Fibroblast of peridontal ligament (primary cell): ENCODE measurements at regions not wholly inside any gene's neighbourhood (a gene's known extent, or its start where the extent isn't known, plus 50 kb on each side); places are given as distances from the start of the nearest gene placed in this dataset.
A peak's percentile ranks its signal among the peaks of the same experiment; 100 is the strongest.
"Not testable (repeated sequence)": the region's sequence is repeated elsewhere in the genome, so short reads cannot be mapped to it uniquely, and the experiment has no call there.

ENCODE experiments used
- DNase-seq: peaks from one replicate; pipeline ENCODE4 v3.0.0-alpha.2; 2010; ENCODE audit errors: extremely low read depth

GRCh38 chr10:35263827-35264226, 72.5 kb upstream of the CCNY start:
- not testable (repeated sequence) for DNase-seq

- not testable (repeated sequence) for DNase-seq
Measured at GRCh38 chr10:35264636-35265035, 71.7 kb upstream of the CCNY start.

GRCh38 chr10:35265435-35265834, 70.9 kb upstream of the CCNY start:
- DNase-seq: no peak

- DNase-seq: no peak
Measured at GRCh38 chr10:35268323-35268722, 68.0 kb upstream of the CCNY start.

GRCh38 chr10:35268791-35269257, 67.5 kb upstream of the CCNY start:
- no peak for DNase-seq

- DNase-seq: no peak
Measured at GRCh38 chr10:35270100-35270499, 66.2 kb upstream of the CCNY start.

- DNase-seq: peak; percentile 10
Measured at GRCh38 chr10:35271086-35271858, 65.0 kb upstream of the CCNY start.

GRCh38 chr10:35271859-35272165, 64.5 kb upstream of the CCNY start:
- DNase-seq: not testable (repeated sequence)

- DNase-seq: not testable (repeated sequence)
Measured at GRCh38 chr10:35272401-35272800, 63.9 kb upstream of the CCNY start.

GRCh38 chr10:35273994-35274393, 62.3 kb upstream of the CCNY start:
- DNase-seq: not testable (repeated sequence)

GRCh38 chr10:35274498-35275060, 61.7 kb upstream of the CCNY start:
- DNase-seq: no peak

- DNase-seq: no peak
Measured at GRCh38 chr10:35276889-35277288, 59.4 kb upstream of the CCNY start.

- not testable (repeated sequence) for DNase-seq
Measured at GRCh38 chr10:35280246-35280645, 56.1 kb upstream of the CCNY start.
